ENCODE measurements at regions not wholly inside any gene's neighbourhood (a gene's known extent, or its start where the extent isn't known, plus 50 kb on each side); places are given as distances from the start of the nearest gene placed in this dataset.

DNA sequence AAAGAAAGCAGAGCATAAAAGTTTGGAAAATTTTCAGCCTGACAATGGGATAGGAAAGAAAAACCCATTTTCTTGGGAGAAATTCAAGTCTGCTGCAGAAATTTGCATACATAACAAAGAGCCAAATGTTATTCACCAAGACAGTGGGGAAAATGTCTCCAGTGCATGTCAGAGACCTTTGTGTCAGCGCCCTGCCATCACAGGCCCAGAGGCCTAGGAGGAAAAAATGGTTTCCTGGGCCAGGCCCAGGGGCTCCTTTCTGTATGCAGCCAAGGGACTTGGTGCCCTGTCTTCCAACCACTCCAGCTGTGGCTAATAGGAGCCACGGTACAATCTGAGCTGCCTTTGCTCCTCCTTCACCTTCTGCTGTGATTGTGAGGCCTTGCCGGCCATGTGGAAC is 189.1 kb upstream of the PITRM1 start:
- DNase-seq (ENCODE audit: low spot score in 2 of 2), result no peak
- Histone ChIP-seq H3K27me3 (no peaks in the 10 kb centered on the region), H3K36me3 (no peaks in the 10 kb centered on the region), H3K9me3 (peaks cover 6% of the 10 kb centered on the region), H3K4me3 (no peak overlapping the region), H3K4me1 (no peaks in the 10 kb centered on the region), H3K27ac (no peak overlapping the region)
- TF ChIP-seq CTCF (IDR thresholded peaks at IDR 0.05), result no peak
- no peak for TF ChIP-seq POLR2AphosphoS5 (IDR thresholded peaks at IDR 0.05)
- no peak for TF ChIP-seq POLR2A (IDR thresholded peaks at IDR 0.05)
- no peak for TF ChIP-seq EP300 (IDR thresholded peaks at IDR 0.05)
- 82% methylated on average over 3 of the region's 3 CpGs for WGBS

GRCh38 chr10:3357737-3358136 is 185.2 kb upstream of the PITRM1 start:
- H3K27me3 ChIP-seq, result no peaks in the 10 kb centered on the region
- TF ChIP-seq CTCF (IDR thresholded peaks at IDR 0.05) (no peak), EP300 (IDR thresholded peaks at IDR 0.05) (no peak), POLR2AphosphoS5 (IDR thresholded peaks at IDR 0.05) (no peak), POLR2A (IDR thresholded peaks at IDR 0.05) (no peak)
- H3K9me3 ChIP-seq, result peaks cover 6% of the 10 kb centered on the region
- no peaks in the 10 kb centered on the region for H3K4me1 ChIP-seq
- H3K27ac ChIP-seq, result no peak overlapping the region
- H3K4me3 ChIP-seq, result no peak overlapping the region
- no peaks in the 10 kb centered on the region for H3K36me3 ChIP-seq
- no peak for DNase-seq (ENCODE audit: low spot score in 2 of 2)
- 96% methylated on average over 4 of the region's 4 CpGs for WGBS

- no peak for TF ChIP-seq POLR2AphosphoS5 (IDR thresholded peaks at IDR 0.05)
- no peak for TF ChIP-seq EP300 (IDR thresholded peaks at IDR 0.05)
- no peak for TF ChIP-seq CTCF (IDR thresholded peaks at IDR 0.05)
- no peak for TF ChIP-seq POLR2A (IDR thresholded peaks at IDR 0.05)
- Histone ChIP-seq H3K9me3 (peaks cover 6% of the 10 kb centered on the region), H3K36me3 (no peaks in the 10 kb centered on the region)
These were observed 183.0 kb upstream of the PITRM1 start for GRCh38 chr10:3355536-3355935.

GRCh38 chr10:3354174-3354900 is 181.8 kb upstream of the PITRM1 start:
- Histone ChIP-seq H3K4me1 (no peaks in the 10 kb centered on the region), H3K9me3 (peaks cover 6% of the 10 kb centered on the region), H3K36me3 (no peaks in the 10 kb centered on the region), H3K27me3 (no peaks in the 10 kb centered on the region), H3K4me3 (no peak overlapping the region), H3K27ac (no peak overlapping the region)
- no peak for DNase-seq (ENCODE audit: low spot score in 2 of 2)
- 97% methylated on average over 3 of the region's 3 CpGs for WGBS
- TF ChIP-seq EP300 (IDR thresholded peaks at IDR 0.05) (no peak), POLR2AphosphoS5 (IDR thresholded peaks at IDR 0.05) (no peak), POLR2A (IDR thresholded peaks at IDR 0.05) (no peak), CTCF (IDR thresholded peaks at IDR 0.05) (no peak)

More at GRCh38 chr10:3355536-3355935, 183.0 kb upstream of the PITRM1 start:
- 90% methylated on average over 9 of the region's 9 CpGs for WGBS
- H3K27ac ChIP-seq, result no peak overlapping the region
- DNase-seq (ENCODE audit: low spot score in 2 of 2), result no peak
- no peak overlapping the region for H3K4me3 ChIP-seq
- no peaks in the 10 kb centered on the region for H3K27me3 ChIP-seq
- H3K4me1 ChIP-seq, result no peaks in the 10 kb centered on the region

DNA sequence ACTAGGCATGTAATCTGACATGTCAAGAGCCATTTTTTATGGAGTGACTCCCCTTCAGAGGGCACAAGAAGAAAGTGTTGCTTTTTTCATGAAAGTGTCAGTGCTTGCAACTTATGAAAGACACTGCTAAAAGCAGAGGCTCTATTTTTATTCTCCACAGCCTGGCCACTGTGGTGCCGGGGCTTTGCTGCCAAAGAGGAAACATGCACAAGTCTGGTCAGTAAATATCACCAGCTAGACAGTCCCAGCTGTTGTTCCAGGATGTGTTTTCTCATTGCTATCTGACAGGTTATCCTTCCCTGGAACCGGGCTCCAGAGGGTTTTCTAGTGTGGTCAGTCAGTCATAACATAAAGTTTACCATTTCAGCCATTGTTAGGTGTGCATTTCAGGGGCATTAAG is 180.7 kb upstream of the PITRM1 start:
- Histone ChIP-seq H3K4me1 (no peaks in the 10 kb centered on the region), H3K4me3 (no peak overlapping the region), H3K36me3 (no peaks in the 10 kb centered on the region), H3K9me3 (no peaks in the 10 kb centered on the region), H3K27ac (no peak overlapping the region), H3K27me3 (no peaks in the 10 kb centered on the region)
- TF ChIP-seq POLR2A (IDR thresholded peaks at IDR 0.05), result no peak
- no peak for TF ChIP-seq POLR2AphosphoS5 (IDR thresholded peaks at IDR 0.05)
- TF ChIP-seq CTCF (IDR thresholded peaks at IDR 0.05), result no peak
- no peak for TF ChIP-seq EP300 (IDR thresholded peaks at IDR 0.05)
- 40% methylated on average over 2 of the region's 2 CpGs for WGBS
- DNase-seq (ENCODE audit: low spot score in 2 of 2), result no peak

Measured in suprapubic skin (tissue), 4 donors.